ENCODE measurements at regions not wholly inside any gene's neighbourhood (a gene's known extent, or its start where the extent isn't known, plus 50 kb on each side); places are given as distances from the start of the nearest gene placed in this dataset.

GRCh38 chr7:93704217-93704616, 129.7 kb upstream of the CALCR start:
- no peak for TF ChIP-seq CTCF (conservative IDR thresholded peaks at IDR 0.05; ENCODE audit: low read depth, low read length)
- no peak for TF ChIP-seq EZH2 (IDR thresholded peaks at IDR 0.05; ENCODE audit: low read length, unreplicated experiment)
- no peak for TF ChIP-seq EZH2phosphoT487 (IDR thresholded peaks at IDR 0.05; ENCODE audit: borderline replicate concordance, low read length)

All from PC-3 (cell line).